H1 (cell line): ENCODE measurements at regions not wholly inside any gene's neighbourhood (a gene's known extent, or its start where the extent isn't known, plus 50 kb on each side); places are given as distances from the start of the nearest gene placed in this dataset.

ENCODE experiments used
- CTCF ChIA-PET: fragments of 300-600 bp; sonication (Branson Sonifier 250); formaldehyde crosslinking; loops from one replicate; lab custom pipeline; 2021; ENCODE audit not compliant: partially characterized antibody; lab: Charles Lee
- POLR2A ChIA-PET: fragments of 300-600 bp; sonication (Branson Sonifier 250); formaldehyde crosslinking; loops from one replicate; lab custom pipeline; 2021; ENCODE audit warnings: inconsistent platforms; ENCODE audit not compliant: partially characterized antibody; lab: Charles Lee
- DNase-seq, 2 experiments: peaks; one replicate each; pipeline versions ENCODE4 v3.0.0 to v3.0.0-alpha.2; 2010 to 2022; ENCODE audit warnings: low spot score in 2 of 2, low read depth in 1 of 2, mixed read lengths in 1 of 2
- FAIRE-seq: peaks from 2 replicates; lab custom pipeline; 2011; peaks lifted over from hg19 to GRCh38; lab: Jason Lieb, UNC
- H2AFZ ChIP-seq: 2 replicates; pipeline ENCODE4 v1.8.1; 2012; ENCODE audit warnings: low read length, inconsistent platforms
- H2AK5ac ChIP-seq: 2 replicates; pipeline ENCODE4 v1.6.1; 2013; ENCODE audit warnings: low read depth, low read length
- H2BK120ac ChIP-seq: replicated peaks from 2 replicates; pipeline ENCODE3; 2013; ENCODE audit warnings: low read depth, low read length, inconsistent platforms
- H2BK12ac ChIP-seq: 2 replicates; pipeline ENCODE4 v1.6.1; 2013; ENCODE audit warnings: low read depth, low read length
- H2BK15ac ChIP-seq: 2 replicates; pipeline ENCODE4 v1.6.1; 2013; ENCODE audit warnings: low read length
- H2BK20ac ChIP-seq: 2 replicates; pipeline ENCODE4 v1.6.1; 2013; ENCODE audit warnings: low read length
- H2BK5ac ChIP-seq: 2 replicates; pipeline ENCODE4 v1.6.1; 2013; ENCODE audit warnings: low read depth, low read length
- H3K14ac ChIP-seq: 2 replicates; pipeline ENCODE4 v1.6.1; 2013; ENCODE audit warnings: inconsistent platforms; ENCODE audit not compliant: insufficient read length
- H3K18ac ChIP-seq: 2 replicates; pipeline ENCODE4 v1.6.1; 2013; ENCODE audit warnings: low read length; ENCODE audit errors: extremely low read depth
- H3K23ac ChIP-seq: 2 replicates; pipeline ENCODE4 v1.6.1; 2013; ENCODE audit warnings: inconsistent platforms; ENCODE audit not compliant: insufficient read length
- H3K23me2 ChIP-seq: 2 replicates; pipeline ENCODE4 v1.6.1; 2013; ENCODE audit warnings: low read depth, low read length
- H3K27ac ChIP-seq: 2 replicates; pipeline ENCODE4 v1.6.1; 2011; ENCODE audit warnings: low read depth, low read length, inconsistent platforms
- H3K27me3 ChIP-seq, 4 experiments: replicated peaks in 1 of 4; 1 replicate in 1 of 4; 2 replicates in 3 of 4; pipeline versions ENCODE4 v1.6.1 to v1.8.1; 2011 to 2013; ENCODE audit warnings: low read length in 3 of 4, mild to moderate bottlenecking in 3 of 4, inconsistent platforms in 2 of 4, mixed read lengths in 2 of 4, moderate library complexity in 1 of 4; ENCODE audit not compliant: control insufficient read depth in 3 of 4, insufficient read depth in 3 of 4; ENCODE audit errors: extremely low read depth in 1 of 4
- H3K36me3 ChIP-seq, 4 experiments: 2 replicates each; pipeline versions ENCODE4 v1.6.1 to v1.8.1; 2011 to 2013; ENCODE audit warnings: mild to moderate bottlenecking in 4 of 4, low read length in 3 of 4, moderate library complexity in 2 of 4, control low read depth in 1 of 4, inconsistent platforms in 1 of 4; ENCODE audit not compliant: insufficient read depth in 4 of 4, control insufficient read depth in 2 of 4
- H3K4ac ChIP-seq: replicated peaks from 2 replicates; pipeline ENCODE3; 2013; ENCODE audit warnings: low read length, low read depth, mixed read lengths, inconsistent platforms; ENCODE audit not compliant: insufficient read length
- H3K4me1 ChIP-seq, 4 experiments: replicated peaks in 1 of 4; 1 replicate in 1 of 4; 2 replicates in 3 of 4; pipeline versions ENCODE4 v1.6.1 to v1.8.1; 2011 to 2013; ENCODE audit warnings: low read length in 3 of 4, inconsistent platforms in 2 of 4, mixed read lengths in 1 of 4; ENCODE audit not compliant: insufficient read depth in 4 of 4, control insufficient read depth in 3 of 4
- H3K4me2 ChIP-seq, 2 experiments: 2 replicates each; pipeline versions ENCODE4 v1.6.1 to v1.8.1; 2011 to 2013; ENCODE audit warnings: low read depth in 2 of 2, low read length in 2 of 2, control low read depth in 1 of 2, inconsistent platforms in 1 of 2, mild to moderate bottlenecking in 1 of 2; ENCODE audit not compliant: insufficient read depth in 1 of 2
- H3K4me3 ChIP-seq, 4 experiments: fragments of 200-600, 300-600 bp in 1 of 4; sonication (generic), shearing (Covaris generic), sonication (Bioruptor Twin) in 1 of 4; 2 replicates each; pipeline versions ENCODE4 v1.5.1 to v1.8.1; 2011 to 2016; ENCODE audit warnings: low read length in 4 of 4, low read depth in 3 of 4, control low read depth in 2 of 4, inconsistent platforms in 2 of 4, mild to moderate bottlenecking in 2 of 4, mixed read lengths in 1 of 4, moderate library complexity in 1 of 4; ENCODE audit not compliant: insufficient read depth in 2 of 4; ENCODE audit errors: extremely low read depth in 1 of 4
- H3K56ac ChIP-seq: replicated peaks from 2 replicates; pipeline ENCODE3; 2013; ENCODE audit warnings: low read depth, mild to moderate bottlenecking, mixed read lengths, low read length, inconsistent platforms; ENCODE audit not compliant: insufficient read length
- H3K79me1 ChIP-seq: 2 replicates; pipeline ENCODE4 v1.6.1; 2013; ENCODE audit warnings: low read depth, low read length, control low read depth
- H3K79me2 ChIP-seq, 2 experiments: 2 replicates each; pipeline versions ENCODE4 v1.6.1 to v1.8.1; 2012 to 2013; ENCODE audit warnings: low read length in 2 of 2, mild to moderate bottlenecking in 2 of 2, inconsistent platforms in 1 of 2; ENCODE audit not compliant: insufficient read depth in 2 of 2, control insufficient read depth in 1 of 2
- H3K9ac ChIP-seq, 4 experiments: replicated peaks in 1 of 4; 1 replicate in 1 of 4; 2 replicates in 3 of 4; pipeline versions ENCODE4 v1.6.1 to v1.8.1; 2011 to 2013; ENCODE audit warnings: low read depth in 3 of 4, low read length in 3 of 4, control low read depth in 2 of 4, mild to moderate bottlenecking in 2 of 4, moderate library complexity in 2 of 4, inconsistent platforms in 1 of 4; ENCODE audit errors: extremely low read depth in 1 of 4
- H3K9me3 ChIP-seq, 2 experiments: 2 replicates each; pipeline versions ENCODE4 v1.6.1 to v1.8.1; 2012 to 2013; ENCODE audit warnings: mild to moderate bottlenecking in 2 of 2, moderate library complexity in 2 of 2, control low read depth in 1 of 2, inconsistent platforms in 1 of 2, low read depth in 1 of 2, low read length in 1 of 2, mixed read lengths in 1 of 2; ENCODE audit not compliant: insufficient read depth in 2 of 2
- H4K20me1 ChIP-seq, 2 experiments: replicated peaks in 1 of 2; 2 replicates each; pipeline versions ENCODE3 to v1.8.1; 2011 to 2013; ENCODE audit warnings: inconsistent platforms in 2 of 2, low read length in 2 of 2, mild to moderate bottlenecking in 1 of 2; ENCODE audit not compliant: insufficient read depth in 2 of 2, control insufficient read depth in 1 of 2
- H4K5ac ChIP-seq: 2 replicates; pipeline ENCODE4 v1.6.1; 2013; ENCODE audit warnings: low read length, low read depth, mixed read lengths, inconsistent platforms; ENCODE audit not compliant: insufficient read length
- H4K8ac ChIP-seq: 2 replicates; pipeline ENCODE4 v1.8.0; 2013; ENCODE audit warnings: mild to moderate bottlenecking, moderate library complexity, low read length, inconsistent platforms; ENCODE audit not compliant: insufficient read depth; ENCODE audit errors: extremely low read depth
- H4K91ac ChIP-seq: replicated peaks from 2 replicates; pipeline ENCODE3; 2013; ENCODE audit warnings: low read length, mixed read lengths, inconsistent platforms; ENCODE audit not compliant: insufficient read length
- CTBP2 ChIP-seq: IDR thresholded peaks from 2 replicates; pipeline ENCODE4 v1.7.0; 2011; ENCODE audit warnings: borderline replicate concordance, mild to moderate bottlenecking, moderate library complexity, mixed read lengths, low read length; ENCODE audit not compliant: insufficient read depth, insufficient read length
- JUN ChIP-seq: IDR thresholded peaks from 2 replicates; pipeline ENCODE4 v1.6.1; 2011; ENCODE audit warnings: low read depth, mild to moderate bottlenecking, improper control_type of control experiment, low read length
- PHF8 ChIP-seq: fragments of 200-600 bp; sonication (generic); conservative IDR thresholded peaks from 2 replicates; pipeline ENCODE4 v1.7.1; 2012; ENCODE audit warnings: low read depth, mild to moderate bottlenecking, inconsistent platforms, low read length, moderate library complexity
- POLR2A ChIP-seq, 2 experiments: IDR thresholded peaks; 1 replicate in 1 of 2; 2 replicates in 1 of 2; pipeline ENCODE4 v1.6.1; 2011; ENCODE audit warnings: low read depth in 2 of 2, low read length in 2 of 2, mild to moderate bottlenecking in 2 of 2; ENCODE audit errors: control extremely low read depth in 1 of 2
- SUZ12 ChIP-seq: fragments of 200-600 bp; sonication (generic); IDR thresholded peaks from 2 replicates; pipeline ENCODE4 v1.6.1; 2012; ENCODE audit warnings: mild to moderate bottlenecking, inconsistent platforms, low read length, moderate library complexity, mixed read lengths
- TAF7 ChIP-seq: optimal IDR thresholded peaks from 2 replicates; pipeline ENCODE3; 2011; ENCODE audit warnings: low read depth, mild to moderate bottlenecking, inconsistent platforms, low read length, moderate library complexity, borderline replicate concordance
- TBP ChIP-seq: IDR thresholded peaks from 2 replicates; pipeline ENCODE4 v1.6.1; 2011; ENCODE audit warnings: low read depth, low read length, improper control_type of control experiment
- YY1 ChIP-seq: IDR thresholded peaks from 2 replicates; pipeline ENCODE4 v1.6.1; 2011; ENCODE audit warnings: low read depth, mild to moderate bottlenecking, low read length
- WGBS, 2 experiments: shearing (Covaris generic) in 1 of 2; methylation state at CpG; one replicate each; pipeline versions ENCODE4 v1.1.6 to v1.1.7; 2013 to 2015; ENCODE audit warnings: low lambda C conversion rate in 2 of 2, mixed read lengths in 2 of 2, inconsistent platforms in 1 of 2, low coverage in 1 of 2, missing lambda C conversion rate in 1 of 2; ENCODE audit not compliant: insufficient replicate concordance in 2 of 2, insufficient coverage in 1 of 2, insufficient read length in 1 of 2; ENCODE audit errors: extremely low coverage in 1 of 2, missing lambda C conversion rate in 1 of 2; 5-methylcytosine and 5-hydroxymethylcytosine counted together

GRCh38 chr2:138110453-138111083, 146.3 kb downstream of the HNMT start:
- H3K79me1 ChIP-seq = no peaks in the 10 kb centered on the region
- no peaks in the 10 kb centered on the region for H3K79me2 ChIP-seq
- no peak overlapping the region for H2BK15ac ChIP-seq
- H3K14ac ChIP-seq = no peak overlapping the region
- H3K18ac ChIP-seq = no peak overlapping the region
- H4K8ac ChIP-seq = no peak overlapping the region
- H3K4ac ChIP-seq = no peak overlapping the region
- CTCF ChIA-PET = interaction anchor here (1.2 to 2.1 kb wide), 3 partner anchors 20 to 222 kb away, joined by 3 to 5 read pairs (median 4); no protein-coding TSS in a partner anchor
- no peak overlapping the region for H3K4me2 ChIP-seq
- H2BK20ac ChIP-seq = no peak overlapping the region
- no peak overlapping the region for H2BK12ac ChIP-seq
- DNase-seq = no peak
- peaks cover 4 to 7% of the 10 kb centered on the region in 2 experiments; a peak in 2 of 4 replicates for H3K9me3 ChIP-seq
- TF ChIP-seq PHF8 (no peak), TBP (no peak), JUN (no peak), YY1 (no peak), CTBP2 (no peak), TAF7 (no peak), POLR2A (IDR thresholded peaks at IDR 0.05; ENCODE audit: control extremely low read depth in 1 of 2, low read depth in 2 of 2, low read length in 2 of 2) (no peak), SUZ12 (no peak)
- TF ChIP-seq, all 59 proteins: peak for 0
- no peak for FAIRE-seq
- Histone ChIP-seq H2BK120ac (no peak overlapping the region), H3K4me3 (no peak overlapping the region), H4K5ac (no peak overlapping the region), H3K27ac (no peak overlapping the region), H3K27me3 (no peaks in the 10 kb centered on the region), H3K23me2 (no peaks in the 10 kb centered on the region), H3K23ac (no peak overlapping the region), H4K91ac (no peak overlapping the region), H3K4me1 (no peaks in the 10 kb centered on the region), H4K20me1 (no peaks in the 10 kb centered on the region), H2AK5ac (no peak overlapping the region), H3K9ac (no peak overlapping the region), H3K36me3 (no peaks in the 10 kb centered on the region), H2BK5ac (no peak overlapping the region), H2AFZ (no peak overlapping the region), H3K56ac (no peak overlapping the region)
- POLR2A ChIA-PET = no interaction called here
- WGBS, 2 experiments = 90% methylated on average over 2 of the region's 2 CpGs; no CpG with 5 or more reads in 1 of the 2 experiments
